Trophoblast cell (in vitro differentiated cells and primary cell): ENCODE measurements at regions not wholly inside any gene's neighbourhood (a gene's known extent, or its start where the extent isn't known, plus 50 kb on each side); places are given as distances from the start of the nearest gene placed in this dataset.

Experiments
- DNase-seq, 2 donors: peaks; one replicate each; pipeline ENCODE4 v3.0.0-alpha.2; 2016
- H2AFZ ChIP-seq: 2 replicates; pipeline ENCODE4 v1.6.1; 2013; ENCODE audit warnings: low read length, moderate library complexity, mild to moderate bottlenecking; ENCODE audit not compliant: insufficient read depth, poor library complexity
- H2AK5ac ChIP-seq: 2 replicates; pipeline ENCODE4 v1.6.1; 2013; ENCODE audit warnings: mild to moderate bottlenecking, low read length
- H2BK120ac ChIP-seq: 2 replicates; pipeline ENCODE4 v1.6.1; 2013; ENCODE audit warnings: low read length, mild to moderate bottlenecking, moderate library complexity; ENCODE audit not compliant: insufficient read depth, poor library complexity
- H2BK12ac ChIP-seq: 2 replicates; pipeline ENCODE4 v1.6.1; 2013; ENCODE audit warnings: mild to moderate bottlenecking, low read length, moderate library complexity
- H2BK5ac ChIP-seq: 2 replicates; pipeline ENCODE4 v1.6.1; 2013; ENCODE audit warnings: low read length, low read depth, moderate library complexity, mild to moderate bottlenecking; ENCODE audit not compliant: poor library complexity
- H3K14ac ChIP-seq: 2 replicates; pipeline ENCODE4 v1.6.1; 2013; ENCODE audit warnings: mild to moderate bottlenecking, low read length
- H3K18ac ChIP-seq: 2 replicates; pipeline ENCODE4 v1.6.1; 2013; ENCODE audit warnings: mild to moderate bottlenecking, low read length
- H3K23ac ChIP-seq: 2 replicates; pipeline ENCODE4 v1.6.1; 2013; ENCODE audit warnings: low read length
- H3K27ac ChIP-seq: 2 replicates; pipeline ENCODE4 v1.5.1; 2013; ENCODE audit warnings: low read depth, mild to moderate bottlenecking, inconsistent platforms, low read length, moderate library complexity
- H3K27me3 ChIP-seq: 2 replicates; pipeline ENCODE4 v1.6.1; 2013; ENCODE audit warnings: inconsistent platforms, mild to moderate bottlenecking, low read length, moderate library complexity; ENCODE audit not compliant: insufficient read depth
- H3K36me3 ChIP-seq, 2 experiments: 1 replicate in 1 of 2; 2 replicates in 1 of 2; pipeline ENCODE4 v1.6.1; 2013; ENCODE audit warnings: low read length in 2 of 2, mild to moderate bottlenecking in 2 of 2, moderate library complexity in 1 of 2; ENCODE audit not compliant: insufficient read depth in 2 of 2, control insufficient read depth in 1 of 2
- H3K4ac ChIP-seq: 2 replicates; pipeline ENCODE4 v1.6.1; 2013; ENCODE audit warnings: low read depth, mild to moderate bottlenecking, low read length, moderate library complexity
- H3K4me1 ChIP-seq, 2 experiments: 1 replicate in 1 of 2; 2 replicates in 1 of 2; pipeline ENCODE4 v1.6.1; 2013; ENCODE audit warnings: low read length in 2 of 2, mild to moderate bottlenecking in 2 of 2, moderate library complexity in 1 of 2; ENCODE audit not compliant: insufficient read depth in 2 of 2, control insufficient read depth in 1 of 2
- H3K4me2 ChIP-seq: 2 replicates; pipeline ENCODE4 v1.6.1; 2013; ENCODE audit warnings: inconsistent platforms, mild to moderate bottlenecking, low read length, moderate library complexity
- H3K4me3 ChIP-seq: 2 replicates; pipeline ENCODE4 v1.5.1; 2013; ENCODE audit warnings: mild to moderate bottlenecking, low read depth, low read length, inconsistent platforms
- H3K79me1 ChIP-seq: one replicate; pipeline ENCODE4 v1.6.1; 2013; ENCODE audit warnings: low read length
- H3K79me2 ChIP-seq: 2 replicates; pipeline ENCODE4 v1.6.1; 2013; ENCODE audit warnings: low read length, mild to moderate bottlenecking; ENCODE audit not compliant: control insufficient read depth, insufficient read depth, poor library complexity
- H3K9ac ChIP-seq: 2 replicates; pipeline ENCODE4 v1.6.1; 2013; ENCODE audit warnings: mild to moderate bottlenecking, low read length
- H3K9me3 ChIP-seq: 2 replicates; pipeline ENCODE4 v1.6.1; 2013; ENCODE audit warnings: low read depth, mild to moderate bottlenecking, control low read depth, inconsistent platforms, low read length; ENCODE audit not compliant: insufficient read depth
- H4K12ac ChIP-seq: 2 replicates; pipeline ENCODE4 v1.6.1; 2013; ENCODE audit warnings: low read depth, mild to moderate bottlenecking, low read length, moderate library complexity
- H4K8ac ChIP-seq: 2 replicates; pipeline ENCODE4 v1.6.1; 2013; ENCODE audit warnings: low read depth, mild to moderate bottlenecking, low read length, moderate library complexity
- H4K91ac ChIP-seq: one replicate; pipeline ENCODE4 v1.6.1; 2013; ENCODE audit warnings: low read depth, mild to moderate bottlenecking, low read length, moderate library complexity
- WGBS: extraction: QIAGEN DNeasy Blood & Tissue Kit; methylation state at CpG from one replicate; pipeline ENCODE4 v1.1.7; 2013; ENCODE audit warnings: missing lambda C conversion rate; ENCODE audit not compliant: insufficient read length, insufficient coverage; ENCODE audit errors: extremely low coverage; 5-methylcytosine and 5-hydroxymethylcytosine counted together

- Histone ChIP-seq H3K14ac (no peak overlapping the region), H3K79me1 (no peaks in the 10 kb centered on the region), H3K36me3 (no peaks in the 10 kb centered on the region), H2AK5ac (no peak overlapping the region), H3K4me1 (no peaks in the 10 kb centered on the region), H4K12ac (no peak overlapping the region), H2BK120ac (no peak overlapping the region), H2AFZ (no peak overlapping the region), H2BK5ac (no peak overlapping the region), H3K4me3 (no peak overlapping the region), H3K27ac (no peak overlapping the region), H3K18ac (no peak overlapping the region), H4K91ac (no peak overlapping the region), H3K27me3 (no peaks in the 10 kb centered on the region), H3K4ac (no peak overlapping the region), H3K79me2 (no peaks in the 10 kb centered on the region), H3K9ac (no peak overlapping the region), H3K23ac (no peak overlapping the region), H3K4me2 (no peak overlapping the region), H3K9me3 (no peaks in the 10 kb centered on the region), H2BK12ac (no peak overlapping the region), H4K8ac (no peak overlapping the region)
- WGBS, result no CpG with 5 or more reads among the region's 1 CpG
- no peak for DNase-seq
Measured at GRCh38 chr11:23673366-23673765, 813.1 kb upstream of the CCDC179 start.

DNA sequence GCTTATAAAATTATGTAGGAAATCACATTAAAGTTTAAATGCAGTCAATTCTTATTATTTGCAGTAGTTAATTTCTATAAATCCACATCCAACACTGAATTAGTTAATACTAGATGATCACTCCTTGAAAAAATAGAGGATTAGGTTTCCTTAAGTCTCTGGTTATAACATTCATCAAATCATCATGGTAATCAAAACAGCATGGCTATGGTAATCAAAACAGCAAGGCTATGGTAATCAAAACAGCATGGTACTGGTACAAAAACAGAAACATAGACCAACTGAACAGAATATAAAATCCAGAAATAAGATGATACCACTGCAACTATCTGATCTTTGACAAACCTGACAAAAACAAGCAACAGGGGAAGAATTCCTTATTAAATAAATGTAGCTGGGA, 814.6 kb upstream of the CCDC179 start:
- Histone ChIP-seq H3K14ac (no peak overlapping the region), H3K27me3 (no peaks in the 10 kb centered on the region), H3K18ac (no peak overlapping the region), H3K79me2 (no peaks in the 10 kb centered on the region), H3K36me3 (no peaks in the 10 kb centered on the region), H3K79me1 (no peaks in the 10 kb centered on the region), H4K12ac (no peak overlapping the region), H3K9me3 (peaks cover 2% of the 10 kb centered on the region), H2BK120ac (no peak overlapping the region), H2AFZ (no peak overlapping the region), H2BK5ac (no peak overlapping the region), H3K4me2 (no peak overlapping the region), H3K4ac (no peak overlapping the region), H3K23ac (no peak overlapping the region), H3K27ac (no peak overlapping the region), H3K9ac (no peak overlapping the region), H4K91ac (no peak overlapping the region), H3K4me1 (no peaks in the 10 kb centered on the region), H2BK12ac (no peak overlapping the region), H3K4me3 (no peak overlapping the region), H4K8ac (no peak overlapping the region), H2AK5ac (no peak overlapping the region)
- no peak for DNase-seq

- no peak overlapping the region for H3K9ac ChIP-seq
- H3K4me2 ChIP-seq, result no peak overlapping the region
- no peak overlapping the region for H2BK120ac ChIP-seq
- H2BK5ac ChIP-seq, result no peak overlapping the region
- no peak overlapping the region for H2BK12ac ChIP-seq
- peaks cover 2% of the 10 kb centered on the region for H3K9me3 ChIP-seq
- no peak overlapping the region for H2AFZ ChIP-seq
- H3K27ac ChIP-seq, result no peak overlapping the region
- no peaks in the 10 kb centered on the region for H3K79me2 ChIP-seq
- WGBS, result no CpG with 5 or more reads among the region's 1 CpG
- no peaks in the 10 kb centered on the region for H3K4me1 ChIP-seq
- H4K91ac ChIP-seq, result no peak overlapping the region
- H4K8ac ChIP-seq, result no peak overlapping the region
- no peak overlapping the region for H4K12ac ChIP-seq
- DNase-seq, result no peak
- H3K36me3 ChIP-seq, result no peaks in the 10 kb centered on the region
- no peak overlapping the region for H3K4ac ChIP-seq
- no peaks in the 10 kb centered on the region for H3K27me3 ChIP-seq
- H3K18ac ChIP-seq, result no peak overlapping the region
- H3K4me3 ChIP-seq, result no peak overlapping the region
- no peaks in the 10 kb centered on the region for H3K79me1 ChIP-seq
- H2AK5ac ChIP-seq, result no peak overlapping the region
- H3K23ac ChIP-seq, result no peak overlapping the region
- H3K14ac ChIP-seq, result no peak overlapping the region
Measured at GRCh38 chr11:23679041-23679440, 817.8 kb upstream of the LUZP2 start.

DNA sequence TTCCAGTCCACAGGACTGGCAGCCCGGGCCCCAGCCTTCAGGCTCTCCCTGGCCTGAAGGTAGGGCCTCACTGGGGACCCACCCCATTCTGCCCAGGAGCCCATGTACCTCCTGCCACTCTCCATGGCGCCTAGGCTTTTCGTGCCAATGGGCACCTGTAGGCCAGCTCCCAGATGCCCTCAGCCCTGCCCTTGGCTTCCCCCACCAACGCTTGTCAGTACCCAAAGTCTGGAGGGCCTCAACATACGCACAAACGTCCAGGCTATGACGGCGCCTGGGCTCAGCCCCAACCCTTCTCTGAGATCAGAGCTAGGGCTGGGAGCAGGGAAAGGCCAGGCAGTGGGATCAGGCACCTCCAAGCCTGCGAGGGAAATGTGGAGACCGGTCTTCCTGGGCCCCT, 816.9 kb upstream of the LUZP2 start:
- Histone ChIP-seq H3K4me1 (no peaks in the 10 kb centered on the region), H3K4me2 (no peak overlapping the region), H3K27ac (no peak overlapping the region), H3K27me3 (no peaks in the 10 kb centered on the region), H3K14ac (no peak overlapping the region), H3K4me3 (no peak overlapping the region), H3K18ac (no peak overlapping the region), H2BK12ac (no peak overlapping the region), H2AFZ (no peak overlapping the region), H3K4ac (no peak overlapping the region), H3K23ac (no peak overlapping the region), H2BK120ac (no peak overlapping the region), H3K9me3 (peaks cover 2% of the 10 kb centered on the region), H3K79me1 (no peaks in the 10 kb centered on the region), H3K9ac (no peak overlapping the region), H4K8ac (no peak overlapping the region), H4K12ac (no peak overlapping the region), H3K36me3 (no peaks in the 10 kb centered on the region), H2AK5ac (no peak overlapping the region), H3K79me2 (no peaks in the 10 kb centered on the region), H2BK5ac (no peak overlapping the region), H4K91ac (no peak overlapping the region)
- no peak for DNase-seq
- no CpG with 5 or more reads among the region's 10 CpGs for WGBS
